Common myeloid progenitor, CD34-positive (primary cell): ENCODE measurements at regions not wholly inside any gene's neighbourhood (a gene's known extent, or its start where the extent isn't known, plus 50 kb on each side); places are given as distances from the start of the nearest gene placed in this dataset.

Experiments
- CTCF ChIA-PET: fragments of 350-600 bp; sonication (Branson Sonifier 250); formaldehyde crosslinking; loops from one replicate; lab custom pipeline; 2021; ENCODE audit warnings: antibody characterized with exemption; lab: Charles Lee
- POLR2A ChIA-PET: fragments of 350-600 bp; sonication (Branson Sonifier 250); formaldehyde crosslinking; loops from one replicate; lab custom pipeline; 2021; ENCODE audit warnings: antibody characterized with exemption; lab: Charles Lee
- DNase-seq, 3 donors: peaks; one replicate each; pipeline versions ENCODE4 v3.0.0 to v3.0.0-alpha.2; 2013
- H3K27ac ChIP-seq, 2 experiments: 1 replicate in 1 of 2; 2 replicates in 1 of 2; pipeline ENCODE4 v1.7.0; 2013; ENCODE audit warnings: inconsistent platforms in 2 of 2, low read length in 2 of 2, mild to moderate bottlenecking in 2 of 2, low read depth in 1 of 2, moderate library complexity in 1 of 2; ENCODE audit not compliant: severe bottlenecking in 2 of 2, insufficient read depth in 1 of 2, poor library complexity in 1 of 2
- H3K27me3 ChIP-seq, 5 experiments: replicated peaks in 2 of 5; 1 replicate in 3 of 5; 2 replicates in 2 of 5; pipeline versions ENCODE4 v1.6.1 to v1.7.0; 2013; ENCODE audit warnings: low read length in 4 of 5, mild to moderate bottlenecking in 2 of 5, moderate library complexity in 2 of 5, inconsistent platforms in 1 of 5; ENCODE audit not compliant: insufficient read depth in 5 of 5, control insufficient read depth in 4 of 5
- H3K36me3 ChIP-seq, 4 experiments: 1 replicate in 2 of 4; 2 replicates in 2 of 4; pipeline versions ENCODE4 v1.6.1 to v1.7.0; 2013; ENCODE audit warnings: low read length in 3 of 4, control low read depth in 1 of 4, mild to moderate bottlenecking in 1 of 4; ENCODE audit not compliant: control insufficient read depth in 4 of 4, insufficient read depth in 4 of 4
- H3K4me1 ChIP-seq, 4 experiments: 1 replicate in 3 of 4; 2 replicates in 1 of 4; pipeline versions ENCODE4 v1.6.1 to v1.7.1; 2013; ENCODE audit warnings: low read length in 3 of 4, mild to moderate bottlenecking in 3 of 4, control low read depth in 1 of 4, inconsistent platforms in 1 of 4, moderate library complexity in 1 of 4; ENCODE audit not compliant: control insufficient read depth in 4 of 4, insufficient read depth in 4 of 4; ENCODE audit errors: control extremely low read depth in 1 of 4
- H3K4me3 ChIP-seq, 7 experiments: 1 replicate in 4 of 7; 2 replicates in 3 of 7; pipeline versions ENCODE4 v1.5.1 to v1.7.0; 2013; ENCODE audit warnings: mild to moderate bottlenecking in 7 of 7, low read length in 6 of 7, moderate library complexity in 6 of 7, inconsistent platforms in 2 of 7, low read depth in 2 of 7, control low read depth in 1 of 7; ENCODE audit not compliant: insufficient read depth in 4 of 7, control insufficient read depth in 1 of 7; ENCODE audit errors: extremely low read depth in 1 of 7
- H3K9me3 ChIP-seq, 5 experiments: 1 replicate in 4 of 5; 2 replicates in 1 of 5; pipeline versions ENCODE4 v1.6.1 to v1.7.1; 2013; ENCODE audit warnings: low read length in 4 of 5, mild to moderate bottlenecking in 2 of 5, inconsistent platforms in 1 of 5, low read depth in 1 of 5, moderate library complexity in 1 of 5; ENCODE audit not compliant: control insufficient read depth in 4 of 5, insufficient read depth in 2 of 5; ENCODE audit errors: control extremely low read depth in 1 of 5
- WGBS: methylation state at CpG from one replicate; pipeline ENCODE4 v1.1.5; 2013; ENCODE audit not compliant: insufficient coverage; 5-methylcytosine and 5-hydroxymethylcytosine counted together

DNA sequence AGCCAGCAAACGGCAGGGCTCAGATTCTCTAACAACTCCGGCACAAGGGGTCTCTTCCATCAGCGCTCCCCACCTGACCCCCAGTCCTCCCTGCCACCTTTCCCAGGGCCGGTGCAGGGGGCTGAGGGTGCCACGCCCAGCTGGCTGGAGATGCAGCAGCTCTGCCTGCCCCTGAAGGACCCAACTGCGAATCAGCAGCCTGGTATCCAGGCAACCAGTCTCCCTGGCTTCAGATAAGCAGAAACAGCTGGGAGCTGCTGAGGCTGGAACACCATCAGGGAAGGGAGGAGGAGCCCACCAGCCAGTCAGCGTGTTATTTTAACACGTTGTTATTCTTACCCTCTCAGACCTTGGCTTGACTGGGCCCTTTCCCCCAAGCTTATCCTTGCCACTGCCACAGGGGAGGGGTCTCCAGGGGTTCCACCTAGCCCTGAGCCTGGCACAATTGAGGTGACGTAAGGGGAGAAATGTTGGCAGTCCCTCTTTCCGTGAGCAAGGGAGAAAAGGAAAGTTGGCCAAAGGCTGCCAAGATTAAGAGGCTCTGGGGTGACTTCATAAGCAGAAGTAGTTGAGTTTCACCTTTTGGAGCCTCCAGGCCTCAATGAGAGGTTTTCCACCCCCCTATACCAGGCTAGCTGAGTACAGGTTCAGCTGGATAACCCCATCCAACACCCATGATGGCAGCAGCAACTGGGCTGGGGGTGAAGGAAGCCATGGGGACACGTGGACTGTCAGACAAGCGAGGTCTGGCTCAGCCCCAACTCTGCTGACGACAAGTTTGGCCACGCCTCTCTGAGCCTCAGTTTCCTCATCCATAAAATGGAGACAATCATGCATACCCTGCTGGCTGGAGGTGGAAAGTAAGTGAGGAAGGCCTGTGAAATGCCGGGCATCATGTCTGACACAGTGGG lies 91.1 kb downstream of the IRF2BPL start:
- POLR2A ChIA-PET: no interaction called here
- no peak overlapping the region for H3K27ac ChIP-seq
- DNase-seq: no peak

DNA sequence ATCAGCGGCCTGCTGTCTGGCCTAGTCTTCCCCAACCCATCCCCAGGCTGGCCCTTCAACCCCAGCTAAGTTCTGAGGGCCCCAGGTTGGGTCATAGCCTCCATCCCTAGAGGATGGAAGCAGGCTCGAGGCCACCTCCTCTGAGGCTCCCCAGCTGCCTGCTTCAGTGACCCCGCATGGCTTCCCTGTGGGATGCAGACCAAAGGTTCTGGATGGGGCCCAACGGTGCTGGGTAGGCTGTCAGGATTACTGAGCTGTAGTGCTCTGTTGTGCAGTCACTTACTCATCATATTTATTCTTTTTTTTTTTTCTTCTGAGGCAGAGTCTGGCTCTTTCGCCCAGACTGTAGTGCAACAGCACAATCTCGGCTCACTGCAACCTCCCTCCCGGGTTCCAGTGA lies 92.0 kb downstream of the IRF2BPL start:
- Histone ChIP-seq H3K27me3 (no peaks in the 10 kb centered on the region), H3K36me3 (no peaks in the 10 kb centered on the region), H3K9me3 (no peaks in the 10 kb centered on the region), H3K4me3 (no peak overlapping the region), H3K4me1 (peaks cover 0 to 14% (median 1%) of the 10 kb centered on the region in 4 experiments), H3K27ac (no peak overlapping the region)
- 100% methylated on average over 2 of the region's 7 CpGs for WGBS
- POLR2A ChIA-PET: no interaction called here
- CTCF ChIA-PET: interaction anchor here (0.9 to 2.6 kb wide), 10 partner anchors 9 to 134 kb away, joined by 3 to 7 read pairs (median 4); no protein-coding TSS in a partner anchor
- DNase-seq: no peak

More for the DNA sequence above, 91.1 kb downstream of the IRF2BPL start:
- H3K36me3 ChIP-seq: no peaks in the 10 kb centered on the region
- peaks cover 0 to 8% (median 1%) of the 10 kb centered on the region in 4 experiments for H3K4me1 ChIP-seq
- CTCF ChIA-PET: interaction anchor here (1.0 to 2.6 kb wide), 10 partner anchors 10 to 133 kb away, joined by 3 to 7 read pairs (median 5); no protein-coding TSS in a partner anchor
- no peaks in the 10 kb centered on the region for H3K9me3 ChIP-seq
- WGBS: 97% methylated on average over 8 of the region's 15 CpGs
- H3K4me3 ChIP-seq: no peak overlapping the region
- H3K27me3 ChIP-seq: no peaks in the 10 kb centered on the region

DNA sequence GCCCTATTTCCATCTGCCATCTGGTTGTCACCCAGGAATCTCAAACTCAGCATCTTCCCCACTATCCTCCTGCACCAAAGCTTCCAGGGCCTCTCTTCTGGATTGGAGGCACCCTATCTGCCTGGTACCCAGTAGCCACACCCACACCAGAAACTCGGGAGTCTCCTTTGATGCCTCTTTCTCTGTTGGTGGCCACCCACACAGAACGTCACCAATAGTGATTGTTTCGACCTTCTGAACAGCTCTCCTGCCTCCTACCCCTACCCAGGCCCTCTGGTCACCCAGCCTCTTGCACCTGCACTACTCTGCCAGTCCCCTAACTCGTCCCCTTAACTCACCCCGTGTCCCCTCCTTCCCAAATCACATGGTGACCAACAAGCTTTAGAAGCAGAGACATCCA lies 95.0 kb downstream of the IRF2BPL start:
- no peak for DNase-seq
- ChIA-PET CTCF (interaction anchor here (0.9 to 14.5 kb wide), 7 partner anchors 10 to 120 kb away, joined by 3 to 82 read pairs (median 4); no protein-coding TSS in a partner anchor), POLR2A (no interaction called here)
- H3K36me3 ChIP-seq: no peaks in the 10 kb centered on the region
- no peaks in the 10 kb centered on the region for H3K9me3 ChIP-seq
- H3K4me3 ChIP-seq: no peak overlapping the region
- H3K27ac ChIP-seq: no peak overlapping the region
- H3K4me1 ChIP-seq: peaks cover 6 to 42% (median 17%) of the 10 kb centered on the region in 4 experiments
- WGBS: 93% methylated on average over 5 of the region's 5 CpGs
- H3K27me3 ChIP-seq: no peaks in the 10 kb centered on the region

DNA sequence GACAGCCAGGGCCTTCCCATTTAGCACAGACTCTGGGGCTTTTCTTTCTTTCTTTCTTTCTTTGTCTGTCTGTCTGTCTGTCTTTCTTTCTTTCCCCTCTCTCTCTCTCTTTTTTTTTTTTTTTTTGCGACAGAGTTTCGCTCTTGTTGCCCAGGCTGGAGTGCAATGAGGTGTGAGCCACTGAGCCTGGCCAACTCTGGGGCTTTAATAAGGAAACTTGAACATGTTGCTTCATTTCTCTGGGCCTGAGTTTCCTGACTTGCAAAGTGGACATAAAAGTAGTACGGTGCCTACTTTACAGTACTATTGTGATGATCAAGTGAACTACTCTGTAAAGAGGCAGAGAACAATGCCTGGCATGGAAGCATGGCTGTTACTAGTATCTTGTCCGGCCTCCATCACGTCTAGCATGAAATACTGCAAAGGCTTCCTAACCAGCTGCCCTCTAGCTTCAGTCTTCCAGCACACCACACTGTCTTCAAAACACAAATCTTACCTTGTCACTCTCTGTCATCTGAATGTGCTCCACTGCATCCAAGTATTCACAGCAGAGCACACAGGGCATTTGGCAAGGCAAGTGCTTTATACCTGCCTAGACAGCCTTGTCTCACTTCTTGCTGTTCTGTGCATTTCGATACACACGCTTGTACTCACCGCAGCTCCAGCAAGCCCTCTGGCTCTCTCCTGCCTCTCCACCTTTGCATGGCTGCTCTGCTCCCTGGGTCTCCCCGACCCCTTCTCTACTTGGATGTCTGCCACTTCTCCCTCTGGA lies 96.7 kb downstream of the IRF2BPL start:
- no peak for DNase-seq
- Histone ChIP-seq H3K9me3 (no peaks in the 10 kb centered on the region), H3K4me1 (peaks cover 12 to 53% (median 33%) of the 10 kb centered on the region in 4 experiments), H3K36me3 (no peaks in the 10 kb centered on the region), H3K27me3 (no peaks in the 10 kb centered on the region), H3K27ac (no peak overlapping the region), H3K4me3 (no peak overlapping the region)
- ChIA-PET POLR2A (no interaction called here), CTCF (interaction anchor here (1.0 to 14.5 kb wide), 6 partner anchors 9 to 122 kb away, joined by 3 to 82 read pairs (median 7); no protein-coding TSS in a partner anchor)
- 99% methylated on average over 7 of the region's 9 CpGs for WGBS

DNA sequence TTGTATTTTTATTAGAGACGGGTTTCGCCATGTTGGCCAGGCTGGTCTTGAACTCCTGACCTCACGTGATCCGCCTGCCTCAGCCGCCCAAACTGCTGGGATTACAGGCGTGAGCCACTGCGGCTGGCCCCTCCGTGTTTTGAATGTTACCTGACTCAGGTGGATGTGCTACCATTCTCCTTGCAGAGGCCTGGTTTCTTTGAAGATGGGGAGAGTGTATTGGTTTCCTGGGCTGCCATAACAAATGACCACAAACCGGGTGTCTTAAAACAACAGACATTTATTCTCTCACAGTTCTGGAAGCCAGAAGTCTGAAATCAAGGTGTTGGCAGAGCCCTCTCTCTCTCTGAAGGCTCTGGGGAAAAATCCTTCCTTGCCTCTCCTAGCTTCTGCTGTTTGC lies 98.0 kb downstream of the IRF2BPL start:
- 93% methylated on average over 8 of the region's 9 CpGs for WGBS
- DNase-seq: no peak
- ChIA-PET CTCF (interaction anchor here (0.9 to 14.5 kb wide), 7 partner anchors 9 to 140 kb away, joined by 3 to 82 read pairs (median 4); no protein-coding TSS in a partner anchor), POLR2A (no interaction called here)
- no peaks in the 10 kb centered on the region for H3K9me3 ChIP-seq
- H3K27ac ChIP-seq: no peak overlapping the region
- no peaks in the 10 kb centered on the region for H3K27me3 ChIP-seq
- H3K4me3 ChIP-seq: no peak overlapping the region
- no peaks in the 10 kb centered on the region for H3K36me3 ChIP-seq
- peaks cover 12 to 65% (median 42%) of the 10 kb centered on the region in 4 experiments for H3K4me1 ChIP-seq

DNA sequence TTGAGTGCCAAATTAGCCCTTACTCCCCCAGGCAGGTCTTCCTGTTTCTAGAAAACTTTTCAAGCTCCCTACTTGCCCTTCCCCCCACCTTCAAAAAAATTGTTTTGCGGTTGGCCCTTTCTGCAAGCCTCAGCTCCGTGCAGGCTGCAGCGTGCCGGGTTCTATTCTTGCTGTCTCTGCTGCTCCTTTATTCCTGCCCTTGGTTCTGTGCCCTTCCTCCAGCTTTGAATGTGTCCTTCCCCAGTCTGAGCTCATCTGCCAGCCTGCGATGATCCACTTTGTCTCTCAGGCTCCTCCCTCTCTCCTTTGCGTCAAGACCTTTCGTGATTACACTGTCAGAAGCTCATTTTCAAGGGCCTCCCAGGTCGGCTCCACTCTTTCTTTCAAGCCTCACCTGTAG lies 98.6 kb downstream of the IRF2BPL start:
- H3K4me3 ChIP-seq: peak overlapping the region in 3 of 7 experiments; percentile 2 to 47 (median 34)
- DNase-seq: peak; percentile 61 to 87 (median 85)
- H3K27me3 ChIP-seq: no peaks in the 10 kb centered on the region
- ChIA-PET CTCF (interaction anchor here (0.7 to 14.5 kb wide), 12 partner anchors 9 to 140 kb away, joined by 3 to 82 read pairs (median 4); no protein-coding TSS in a partner anchor), POLR2A (no interaction called here)
- peaks cover 14 to 71% (median 49%) of the 10 kb centered on the region in 4 experiments for H3K4me1 ChIP-seq
- 11% methylated on average over 7 of the region's 8 CpGs for WGBS
- no peak overlapping the region for H3K27ac ChIP-seq
- H3K36me3 ChIP-seq: no peaks in the 10 kb centered on the region
- H3K9me3 ChIP-seq: no peaks in the 10 kb centered on the region
